AG20443 (cell line): ENCODE measurements at regions not wholly inside any gene's neighbourhood (a gene's known extent, or its start where the extent isn't known, plus 50 kb on each side); places are given as distances from the start of the nearest gene placed in this dataset.
"Not testable (repeated sequence)": the region's sequence is repeated elsewhere in the genome, so short reads cannot be mapped to it uniquely, and the experiment has no call there.

Experiments used
- DNase-seq: peaks from one replicate; pipeline ENCODE4 v3.0.0; 2012; ENCODE audit warnings: low spot score, mixed read lengths

DNA sequence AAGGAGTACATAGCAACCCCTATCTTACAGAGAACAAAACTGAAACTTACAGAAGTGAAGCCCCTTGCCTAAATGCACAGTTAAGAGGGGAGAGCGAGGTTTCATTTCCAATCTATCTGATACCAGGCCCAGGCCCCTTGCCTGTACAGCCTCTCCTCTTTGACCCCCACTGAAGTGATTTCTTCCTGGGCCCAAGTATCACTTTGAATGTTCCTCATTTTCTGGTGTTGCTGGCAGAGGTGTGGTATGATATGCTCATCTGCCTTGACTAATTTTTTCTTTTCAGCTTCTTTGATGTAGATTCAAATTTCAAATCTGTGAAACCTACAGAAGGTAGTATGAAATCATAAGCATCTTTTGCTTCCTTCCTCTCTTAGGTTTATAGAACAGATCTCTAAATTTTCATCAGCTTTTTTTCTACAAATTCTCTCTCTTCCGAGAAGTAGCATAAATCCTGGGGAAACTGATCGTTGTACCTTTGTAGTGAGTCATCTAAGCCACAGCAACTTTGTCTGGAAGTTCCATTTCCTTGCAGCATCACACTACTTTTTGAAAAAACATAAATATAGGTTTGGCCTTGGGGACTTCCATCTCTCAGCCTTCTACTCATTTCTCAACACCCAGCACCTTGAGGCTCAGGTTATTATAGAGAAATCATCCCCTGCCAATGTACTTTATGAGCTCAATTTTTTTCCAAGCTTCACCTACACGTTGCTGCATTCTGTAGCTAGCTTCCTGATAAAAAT is 402.4 kb upstream of the PTGER4 start:
- no peak for DNase-seq

GRCh38 chr5:40276426-40277102 is 403.2 kb upstream of the PTGER4 start:
- no peak for DNase-seq

DNA sequence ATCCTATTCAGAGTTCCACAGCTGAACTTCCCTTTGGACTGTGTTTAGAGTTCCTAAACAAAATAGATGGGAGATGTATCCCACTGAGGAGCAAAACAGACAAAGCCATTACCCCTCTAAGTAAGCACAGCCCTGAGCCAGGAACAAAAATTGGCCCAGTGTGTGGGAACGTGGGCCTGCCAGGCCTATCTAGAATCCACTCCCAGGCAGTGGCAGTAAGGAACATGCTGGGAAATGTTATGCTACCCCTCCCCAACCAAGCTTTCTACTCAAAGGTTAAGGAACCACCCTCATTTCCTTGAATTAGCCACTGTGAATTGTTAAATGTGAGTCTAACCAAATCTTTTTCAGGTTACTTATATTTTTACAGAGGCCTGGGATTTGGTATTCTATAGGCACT is 405.1 kb upstream of the PTGER4 start:
- DNase-seq, result no peak

GRCh38 chr5:40273936-40274335 is 405.8 kb upstream of the PTGER4 start:
- DNase-seq, result no peak

DNA sequence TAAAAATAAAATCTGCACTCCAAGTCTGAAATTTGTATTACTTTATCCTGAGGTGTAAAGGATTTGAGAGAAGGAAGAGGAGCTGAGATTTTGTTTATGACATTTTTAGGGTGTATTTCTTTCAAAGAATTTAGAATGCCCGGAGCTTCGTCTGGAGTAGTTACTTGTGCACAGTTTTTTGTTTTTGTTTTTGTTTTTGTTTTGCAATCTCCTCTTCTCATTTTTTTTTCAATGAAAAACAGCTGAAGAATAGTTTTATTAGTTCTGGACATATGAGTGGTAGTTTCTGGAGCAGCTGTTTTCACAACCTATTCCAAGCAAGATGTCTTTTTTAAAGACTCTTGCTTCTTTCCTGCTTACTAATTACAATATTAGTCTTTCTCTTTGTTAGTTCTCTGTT is 408.2 kb upstream of the PTGER4 start:
- DNase-seq, result no peak

DNA sequence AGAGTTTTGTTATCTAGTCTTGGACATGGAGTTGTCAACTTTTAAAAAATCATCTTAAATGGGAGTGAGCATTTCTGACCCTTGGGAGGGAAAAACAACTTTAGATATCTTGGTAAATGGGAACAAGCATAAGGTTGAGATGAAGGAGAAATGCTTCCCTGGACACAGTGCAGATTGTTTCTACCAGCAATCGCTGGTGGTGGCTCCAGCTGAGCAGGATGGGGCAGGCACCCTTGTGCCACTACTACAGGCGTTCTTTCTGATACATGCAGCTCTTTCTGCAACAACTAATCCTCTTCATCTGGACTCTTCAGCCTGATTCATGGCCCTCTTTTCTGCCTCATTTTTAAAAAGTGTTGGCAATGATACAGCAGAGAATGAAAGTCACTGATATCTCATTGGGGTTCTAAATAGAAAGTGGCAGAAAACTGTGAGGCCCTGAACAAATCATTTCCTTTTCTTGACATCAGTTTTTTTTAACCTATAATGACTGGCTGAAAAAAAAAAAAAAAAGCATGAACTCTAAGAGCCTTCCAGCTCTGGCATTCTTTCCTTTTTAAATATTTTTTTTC is 409.4 kb upstream of the PTGER4 start:
- DNase-seq, result no peak

- DNase-seq, result no peak
Observed at GRCh38 chr5:40268088-40268487, 411.6 kb upstream of the PTGER4 start.

DNA sequence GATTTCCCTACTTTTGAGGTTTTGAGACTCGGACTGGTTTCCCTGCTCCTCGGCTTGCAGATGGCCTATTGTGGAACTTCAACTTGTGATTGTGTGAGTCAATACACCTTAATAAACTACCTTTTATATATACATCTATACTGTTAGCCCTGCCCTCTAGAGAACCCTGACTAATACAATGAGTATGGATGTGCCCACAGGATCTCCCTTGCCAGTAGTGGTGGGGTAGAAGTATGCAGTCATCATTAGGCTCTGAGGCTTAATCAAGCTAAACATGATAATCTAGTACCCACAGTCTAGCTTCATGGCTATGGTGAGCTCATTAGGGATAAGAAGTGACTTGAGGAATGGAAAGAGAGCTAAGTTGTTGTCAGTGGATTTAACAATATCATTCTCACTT is 412.8 kb upstream of the PTGER4 start:
- DNase-seq, result no peak

DNA sequence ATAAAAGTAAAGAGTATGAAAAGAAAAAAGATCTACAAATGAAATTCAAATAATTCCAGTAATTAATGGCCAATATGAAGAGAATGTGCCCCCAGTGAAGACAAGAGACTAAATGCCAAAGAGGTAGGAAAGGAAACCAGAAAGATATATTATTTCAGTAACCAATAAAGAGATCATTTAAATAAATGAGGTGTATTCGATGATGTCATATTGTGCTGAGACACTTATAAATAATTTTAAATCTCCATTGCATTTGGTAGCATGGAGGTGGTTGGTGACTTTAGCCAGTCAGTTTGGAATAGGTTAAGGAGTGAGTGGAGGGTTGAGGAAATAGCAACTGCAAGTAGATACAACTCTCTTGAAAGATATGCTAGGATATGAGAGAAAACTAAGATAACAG is 417.7 kb upstream of the PTGER4 start:
- no peak for DNase-seq

DNA sequence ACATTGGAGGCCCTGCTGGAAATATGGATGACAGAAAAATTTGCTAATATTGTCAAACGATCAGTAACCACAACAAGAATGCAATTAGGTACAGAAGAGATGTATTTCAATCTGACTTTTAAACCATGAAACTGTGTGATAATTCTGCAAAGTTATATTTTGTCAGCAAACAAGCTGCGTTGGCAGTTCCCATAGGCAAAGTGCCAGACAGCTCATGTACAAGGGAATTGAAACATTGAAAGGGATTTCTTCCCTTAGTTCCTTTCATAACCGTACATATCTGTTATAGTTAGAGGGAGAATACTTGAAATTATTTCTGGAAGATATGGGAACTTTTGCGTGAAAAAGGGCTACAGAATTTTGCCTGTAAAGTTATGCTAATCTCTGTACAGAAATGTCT is 419.4 kb upstream of the PTGER4 start:
- DNase-seq, result no peak

- no peak for DNase-seq
Observed at GRCh38 chr5:40258222-40258621, 421.5 kb upstream of the PTGER4 start.

DNA sequence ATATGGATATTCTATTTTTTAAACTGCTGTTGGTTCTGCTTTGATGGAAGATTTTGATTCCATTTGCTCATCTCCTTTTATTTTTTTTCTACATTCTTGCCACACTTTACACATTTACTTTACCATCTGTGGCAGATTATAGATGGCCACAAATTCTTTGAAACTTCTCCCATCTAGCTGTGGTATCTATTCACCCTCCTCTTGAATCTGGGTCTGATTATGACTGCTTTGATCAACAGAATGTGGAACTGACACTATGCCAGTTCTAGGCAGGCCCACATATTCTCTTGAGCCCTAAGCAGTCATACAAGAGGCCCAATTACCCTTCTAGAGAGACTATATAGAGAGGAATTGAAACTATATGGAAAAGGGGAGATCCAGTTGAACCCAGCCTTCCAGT is 439.0 kb upstream of the PTGER4 start:
- no peak for DNase-seq

- DNase-seq, result no peak
Observed at GRCh38 chr5:40240111-40240510, 439.6 kb upstream of the PTGER4 start.

- no peak for DNase-seq
Observed at GRCh38 chr5:40238066-40238745, 441.5 kb upstream of the PTGER4 start.

DNA sequence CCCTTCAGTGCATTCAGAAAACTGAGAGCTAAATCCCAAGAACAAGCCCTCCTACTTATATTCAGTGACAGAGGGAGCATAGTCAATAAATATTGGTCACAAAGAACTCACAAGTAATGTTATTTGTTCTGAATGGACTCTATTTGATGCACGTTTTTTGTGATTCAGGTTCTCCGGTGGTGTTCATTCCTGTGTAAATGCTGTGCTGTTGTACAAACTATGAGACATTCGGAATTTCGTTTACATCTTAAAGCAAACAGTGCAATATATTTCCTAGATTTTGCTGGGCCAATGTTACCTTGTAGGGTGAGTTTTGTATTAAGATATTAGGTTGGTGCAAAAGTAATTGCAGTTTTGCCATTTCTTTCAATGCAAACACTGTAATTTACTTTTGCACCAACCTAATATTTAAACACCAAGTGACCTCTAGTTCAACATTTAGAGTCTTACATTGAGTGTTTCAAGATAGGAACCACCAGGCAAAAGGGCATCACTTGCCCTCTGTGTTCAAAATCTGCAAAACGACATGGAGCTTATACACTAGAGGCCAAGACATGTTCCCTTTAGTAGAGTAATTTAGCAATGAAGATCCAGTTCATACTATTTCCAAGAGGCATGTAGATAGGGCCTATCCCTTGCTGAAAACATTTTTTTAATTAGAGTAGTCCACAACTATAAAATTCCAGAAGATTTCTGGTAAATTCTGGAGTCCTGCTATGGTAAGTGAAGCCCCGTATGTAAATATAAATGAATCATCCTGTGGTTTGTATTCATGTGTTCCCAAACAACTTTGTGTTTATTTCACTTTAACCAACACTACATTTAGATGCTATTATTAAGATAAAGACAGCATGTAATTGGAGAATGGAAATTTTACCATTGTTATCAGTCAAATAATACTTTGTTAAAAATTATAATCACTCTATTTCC is 444.0 kb upstream of the PTGER4 start:
- no peak for DNase-seq

DNA sequence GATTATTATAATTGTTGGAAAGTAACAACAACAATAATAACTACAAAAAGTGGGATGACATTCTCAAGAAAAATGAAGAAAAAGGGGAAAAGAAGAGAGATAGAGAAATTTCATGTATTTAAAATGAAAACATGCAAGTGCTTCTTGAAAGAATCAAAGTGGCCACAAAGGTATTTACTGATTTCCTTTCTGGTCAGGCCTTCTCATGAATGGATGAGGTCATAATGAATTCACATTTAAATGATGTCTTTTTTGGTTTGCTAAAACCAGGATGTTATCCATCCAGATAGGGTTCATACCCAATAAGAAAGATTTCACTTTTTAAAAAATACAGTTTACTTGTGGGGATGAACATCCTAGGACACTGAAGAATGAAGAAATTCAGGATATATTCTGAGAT is 446.4 kb upstream of the PTGER4 start:
- DNase-seq, result no peak

- no peak for DNase-seq
Observed at GRCh38 chr5:40227931-40228330, 451.8 kb upstream of the PTGER4 start.

GRCh38 chr5:40227366-40227765 is 452.3 kb upstream of the PTGER4 start:
- no peak for DNase-seq

DNA sequence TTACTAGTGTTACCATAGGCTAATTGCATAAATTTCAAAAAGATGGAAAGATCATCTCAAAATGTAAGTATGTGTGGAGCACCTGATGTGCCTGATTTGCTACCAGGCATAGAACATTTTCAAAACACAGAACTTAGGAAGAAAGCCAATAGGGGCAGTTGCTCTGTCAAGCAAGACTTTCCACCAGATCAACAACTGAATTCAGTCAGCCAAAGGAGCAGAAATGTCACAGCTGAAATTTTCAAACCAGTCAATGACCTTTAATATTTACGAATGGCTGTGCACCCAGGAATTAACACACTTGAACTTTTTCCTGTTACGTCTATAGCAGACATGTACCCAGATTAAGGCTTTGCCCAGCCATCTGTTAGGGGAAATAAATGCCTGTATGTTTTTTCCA is 452.8 kb upstream of the PTGER4 start:
- DNase-seq, result no peak

DNA sequence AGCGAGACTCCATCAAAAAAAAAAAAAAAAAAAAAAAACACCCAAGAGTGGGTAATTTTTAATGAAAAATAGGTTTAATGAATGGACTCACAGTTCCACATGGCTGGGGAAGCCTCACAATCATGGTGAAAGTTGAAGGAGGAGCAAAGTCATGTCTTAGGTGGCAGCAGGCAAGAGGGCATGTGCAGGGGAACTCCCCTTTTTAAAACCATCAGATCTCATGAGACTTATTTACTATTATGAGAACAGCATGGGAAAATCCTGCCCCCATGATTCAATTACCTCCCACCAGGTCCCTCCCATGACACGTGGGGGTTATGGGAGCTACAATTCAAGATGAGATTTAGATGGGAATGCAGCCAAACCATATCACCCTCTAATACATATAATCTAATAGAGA is 454.6 kb upstream of the PTGER4 start:
- DNase-seq, result not testable (repeated sequence)

DNA sequence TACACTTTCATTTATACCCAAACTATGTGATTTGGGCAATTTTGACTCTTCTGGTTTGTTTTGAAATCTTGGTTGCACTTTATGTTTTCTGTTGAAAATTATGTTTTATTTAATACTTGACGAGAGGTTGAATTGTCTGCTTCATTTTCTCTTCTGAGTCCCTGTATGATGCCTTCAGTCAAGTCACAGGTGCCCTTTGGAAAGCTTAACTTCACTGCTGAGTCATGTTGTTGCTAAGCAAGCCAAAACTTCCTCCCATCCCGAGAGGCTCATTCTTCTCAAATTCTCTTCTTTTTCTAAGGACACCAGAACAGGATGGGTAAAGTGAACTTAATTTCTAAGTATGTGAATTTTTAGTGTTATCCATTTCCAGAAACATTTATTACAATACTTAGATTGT is 455.3 kb upstream of the PTGER4 start:
- no peak for DNase-seq

GRCh38 chr5:40223884-40224402 is 455.8 kb upstream of the PTGER4 start:
- DNase-seq, result peak; percentile 12
